HEK293T (cell line): ENCODE measurements at regions not wholly inside any gene's neighbourhood (a gene's known extent, or its start where the extent isn't known, plus 50 kb on each side); places are given as distances from the start of the nearest gene placed in this dataset.

Experiments used
- BHLHE40 ChIP-seq: fragments of 450-650 bp; IDR thresholded peaks from 2 replicates; pipeline ENCODE4 v1.6.1; 2016; ENCODE audit warnings: mild to moderate bottlenecking, moderate library complexity, borderline replicate concordance
- FOXA1 ChIP-seq: fragments of 450-650 bp; IDR thresholded peaks from 2 replicates; pipeline ENCODE4 v1.6.1; 2016; ENCODE audit warnings: mild to moderate bottlenecking
- FOXK2 ChIP-seq: fragments of 450-650 bp; IDR thresholded peaks from 2 replicates; pipeline ENCODE4 v1.6.1; 2016; ENCODE audit warnings: mild to moderate bottlenecking
- FOXM1 ChIP-seq: fragments of 450-650 bp; IDR thresholded peaks from 2 replicates; pipeline ENCODE4 v1.6.1; 2017; ENCODE audit warnings: mild to moderate bottlenecking, borderline replicate concordance
- LEF1 ChIP-seq: fragments of 450-650 bp; IDR thresholded peaks from 2 replicates; pipeline ENCODE4 v1.6.1; 2017; ENCODE audit warnings: mild to moderate bottlenecking, borderline replicate concordance
- NFRKB ChIP-seq: fragments of 450-650 bp; IDR thresholded peaks from 2 replicates; pipeline ENCODE4 v1.6.1; 2016; ENCODE audit warnings: mild to moderate bottlenecking, moderate library complexity
- SP1 ChIP-seq: fragments of 450-650 bp; IDR thresholded peaks from 2 replicates; pipeline ENCODE4 v1.6.1; 2017
- SUZ12 ChIP-seq: fragments of 450-650 bp; IDR thresholded peaks from 2 replicates; pipeline ENCODE4 v1.6.1; 2016; ENCODE audit warnings: mild to moderate bottlenecking
- TARDBP ChIP-seq: fragments of 450-650 bp; IDR thresholded peaks from 2 replicates; pipeline ENCODE4 v1.6.1; 2016
- ZNF384 ChIP-seq: fragments of 450-650 bp; IDR thresholded peaks from 2 replicates; pipeline ENCODE4 v1.6.1; 2016
- TF ChIP-seq, protein P1 (sequence below): fragments of 450-650 bp; IDR thresholded peaks from 2 replicates; pipeline ENCODE4 v1.6.1; 2016

DNA sequence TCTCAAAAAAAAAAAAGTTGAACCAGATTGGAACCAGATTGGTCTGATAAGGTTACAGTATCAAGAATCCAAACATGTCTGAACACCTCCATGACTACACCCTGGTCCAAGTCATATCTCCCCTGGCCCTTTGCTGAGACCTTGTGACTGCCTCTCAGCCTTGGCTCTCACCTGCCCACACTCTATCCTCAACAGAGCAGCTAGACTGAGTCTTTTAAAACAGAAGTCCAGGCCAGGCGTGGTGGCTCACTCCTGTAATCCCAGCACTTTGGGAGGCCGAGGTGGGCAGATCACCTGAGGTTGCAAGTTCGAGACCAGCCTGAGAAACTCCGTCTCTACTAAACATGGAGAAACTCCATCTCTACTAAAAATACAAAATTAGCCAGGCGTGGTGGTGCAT is 91.7 kb downstream of the AIPL1 start:
- no peak for TF ChIP-seq SUZ12
- TF ChIP-seq, protein P1, sequence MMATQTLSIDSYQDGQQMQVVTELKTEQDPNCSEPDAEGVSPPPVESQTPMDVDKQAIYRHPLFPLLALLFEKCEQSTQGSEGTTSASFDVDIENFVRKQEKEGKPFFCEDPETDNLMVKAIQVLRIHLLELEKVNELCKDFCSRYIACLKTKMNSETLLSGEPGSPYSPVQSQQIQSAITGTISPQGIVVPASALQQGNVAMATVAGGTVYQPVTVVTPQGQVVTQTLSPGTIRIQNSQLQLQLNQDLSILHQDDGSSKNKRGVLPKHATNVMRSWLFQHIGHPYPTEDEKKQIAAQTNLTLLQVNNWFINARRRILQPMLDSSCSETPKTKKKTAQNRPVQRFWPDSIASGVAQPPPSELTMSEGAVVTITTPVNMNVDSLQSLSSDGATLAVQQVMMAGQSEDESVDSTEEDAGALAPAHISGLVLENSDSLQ, result no peak
- no peak for TF ChIP-seq SP1
- no peak for TF ChIP-seq LEF1
- TF ChIP-seq FOXM1, result no peak
- no peak for TF ChIP-seq FOXA1
- no peak for TF ChIP-seq TARDBP
- TF ChIP-seq BHLHE40, result no peak
- TF ChIP-seq FOXK2, result no peak
- TF ChIP-seq NFRKB, result no peak
- TF ChIP-seq ZNF384, result no peak
